GM12878 (cell line): ENCODE measurements at regions not wholly inside any gene's neighbourhood (a gene's known extent, or its start where the extent isn't known, plus 50 kb on each side); places are given as distances from the start of the nearest gene placed in this dataset.

Source experiments
- ATAC-seq: fragments of 200-7000 bp; cut with Tn5 transposase; 3 replicates; pipeline ENCODE4 v1.9.1; 2020; ENCODE audit warnings: mild to moderate bottlenecking, moderate library complexity
- BruUV-seq: library from RNA; stranded (reverse); fragments of 400-500 nt; replicated peaks from 2 replicates; lab custom pipeline; 2021; lab: Mats Ljungman, UMichigan
- CTCF ChIA-PET: fragments of 300-600 bp; sonication (Branson Sonifier 250); formaldehyde crosslinking; extraction: SDS; loops from one replicate; lab custom pipeline; 2021; ENCODE audit warnings: inconsistent platforms; lab: Yijun Ruan, JAX
- POLR2A ChIA-PET: fragments of 350-600 bp; formaldehyde crosslinking; extraction: SDS; loops from one replicate; lab custom pipeline; 2021; ENCODE audit warnings: inconsistent platforms; lab: Charles Lee
- RAD21 ChIA-PET: fragments of 300-600 bp; sonication (Branson Sonifier 250); formaldehyde crosslinking; loops from one replicate; lab custom pipeline; 2023; ENCODE audit warnings: antibody characterized with exemption; ENCODE audit not compliant: unreplicated experiment; lab: Charles Lee
- SMC1A ChIA-PET: fragments of 300-600 bp; sonication (Branson Sonifier 250); formaldehyde crosslinking; loops from one replicate; lab custom pipeline; 2023; ENCODE audit not compliant: unreplicated experiment, uncharacterized antibody; lab: Charles Lee
- DNase-seq: peaks from one replicate; pipeline ENCODE4 v3.0.0-alpha.2; 2011; ENCODE audit warnings: low read depth, low spot score
- FAIRE-seq: peaks from 3 replicates; lab custom pipeline; 2011; peaks lifted over from hg19 to GRCh38; lab: Jason Lieb, UNC
- H2AFZ ChIP-seq: 2 replicates; pipeline ENCODE4 v1.6.0; 2011; ENCODE audit warnings: low read depth, low read length, control low read depth; ENCODE audit not compliant: control insufficient read depth
- H3K27ac ChIP-seq: 2 replicates; pipeline ENCODE4 v1.5.1; 2011; ENCODE audit warnings: control low read depth; ENCODE audit not compliant: control insufficient read depth, insufficient read depth
- H3K27me3 ChIP-seq, 2 experiments: replicated peaks in 1 of 2; 2 replicates each; pipeline versions ENCODE4 v1.6.0 to v1.6.1; 2011; ENCODE audit warnings: low read length in 1 of 2; ENCODE audit not compliant: control insufficient read depth in 2 of 2, insufficient read depth in 2 of 2
- H3K36me3 ChIP-seq, 2 experiments: 2 replicates each; pipeline ENCODE4 v1.5.1; 2011; ENCODE audit warnings: low read length in 1 of 2; ENCODE audit not compliant: control insufficient read depth in 2 of 2, insufficient read depth in 2 of 2
- H3K4me1 ChIP-seq: 2 replicates; pipeline ENCODE4 v1.6.1; 2011; ENCODE audit warnings: mild to moderate bottlenecking, low read length, moderate library complexity, mixed read lengths; ENCODE audit not compliant: control insufficient read depth, insufficient read depth
- H3K4me2 ChIP-seq: 2 replicates; pipeline ENCODE4 v1.6.0; 2011; ENCODE audit warnings: control low read depth; ENCODE audit not compliant: control insufficient read depth, insufficient read depth
- H3K4me3 ChIP-seq: fragments of 200-600 bp; sonication (generic); 2 replicates; pipeline ENCODE4 v1.5.1; 2016
- H3K79me2 ChIP-seq: 2 replicates; pipeline ENCODE4 v1.6.0; 2011; ENCODE audit warnings: low read length; ENCODE audit not compliant: control insufficient read depth, insufficient read depth
- H3K9ac ChIP-seq: 2 replicates; pipeline ENCODE4 v1.8.0; 2011; ENCODE audit warnings: low read length, control low read depth, mixed read lengths; ENCODE audit not compliant: control insufficient read depth, insufficient read depth
- H3K9me3 ChIP-seq: replicated peaks from 3 replicates; pipeline ENCODE4 v1.5.1; 2011; ENCODE audit warnings: mild to moderate bottlenecking, low read length; ENCODE audit not compliant: control insufficient read depth, insufficient read depth
- H4K20me1 ChIP-seq: 2 replicates; pipeline ENCODE4 v1.6.0; 2011; ENCODE audit not compliant: control insufficient read depth, insufficient read depth
- EGR1 ChIP-seq, 2 experiments: IDR thresholded peaks; 1 replicate in 1 of 2; 2 replicates in 1 of 2; pipeline ENCODE4 v1.6.1; 2011 to 2012; ENCODE audit warnings: low read depth in 2 of 2, low read length in 2 of 2, borderline replicate concordance in 1 of 2, mild to moderate bottlenecking in 1 of 2, moderate library complexity in 1 of 2
- FOXK2 ChIP-seq: fragments of 450-650 bp; IDR thresholded peaks from 2 replicates; pipeline ENCODE4 v1.6.1; 2017; ENCODE audit warnings: mild to moderate bottlenecking, moderate library complexity
- IKZF2 ChIP-seq, 2 experiments: fragments of 450-650 bp; IDR thresholded peaks; 2 replicates each; pipeline ENCODE4 v1.6.1; 2017; ENCODE audit warnings: mild to moderate bottlenecking in 2 of 2, moderate library complexity in 2 of 2
- IRF4 ChIP-seq: IDR thresholded peaks from 2 replicates; pipeline ENCODE4 v1.6.1; 2011; ENCODE audit warnings: low read depth, low read length
- KAT2A ChIP-seq: conservative IDR thresholded peaks from 2 replicates; pipeline ENCODE4 v1.6.1; 2011; ENCODE audit warnings: low read depth, low read length; ENCODE audit not compliant: control insufficient read depth
- MTA2 ChIP-seq: fragments of 450-650 bp; IDR thresholded peaks from 2 replicates; pipeline ENCODE4 v1.6.1; 2016; ENCODE audit warnings: low read depth, mild to moderate bottlenecking, moderate library complexity
- MYB ChIP-seq: fragments of 150-350 bp; IDR thresholded peaks from 2 replicates; pipeline ENCODE4 v1.6.1; 2014; ENCODE audit warnings: mild to moderate bottlenecking, low read depth, low read length, borderline replicate concordance
- NR2C1 ChIP-seq: fragments of 450-650 bp; IDR thresholded peaks from 2 replicates; pipeline ENCODE4 v1.6.1; 2017; ENCODE audit warnings: antibody characterized with exemption, mild to moderate bottlenecking, moderate library complexity
- RCOR1 ChIP-seq: conservative IDR thresholded peaks from 2 replicates; pipeline ENCODE4 v1.6.1; 2012; ENCODE audit warnings: low read depth, low read length, improper control_type of control experiment
- RUNX3 ChIP-seq: IDR thresholded peaks from 2 replicates; pipeline ENCODE4 v1.6.1; 2012; ENCODE audit warnings: low read length, inconsistent platforms
- SIN3A ChIP-seq: IDR thresholded peaks from 2 replicates; pipeline ENCODE4 v1.6.1; 2012; ENCODE audit warnings: low read depth, low read length, improper control_type of control experiment
- SKIL ChIP-seq: fragments of 450-650 bp; IDR thresholded peaks from 2 replicates; pipeline ENCODE4 v1.6.1; 2017; ENCODE audit warnings: mild to moderate bottlenecking, low read depth, inconsistent platforms; ENCODE audit not compliant: poor library complexity, severe bottlenecking
- SPI1 ChIP-seq: IDR thresholded peaks from 2 replicates; pipeline ENCODE4 v1.6.1; 2011; ENCODE audit warnings: low read depth, mild to moderate bottlenecking, low read length, moderate library complexity, borderline replicate concordance; ENCODE audit not compliant: insufficient read depth
- SREBF2 ChIP-seq: IDR thresholded peaks from 2 replicates; pipeline ENCODE4 v1.6.1; 2012; ENCODE audit warnings: mild to moderate bottlenecking, low read length
- SUPT20H ChIP-seq: IDR thresholded peaks from 2 replicates; pipeline ENCODE4 v1.6.1; 2011; ENCODE audit warnings: low read depth, mild to moderate bottlenecking, low read length, moderate library complexity, borderline replicate concordance; ENCODE audit not compliant: control insufficient read depth
- ZNF622 ChIP-seq: fragments of 450-650 bp; IDR thresholded peaks from 2 replicates; pipeline ENCODE4 v1.6.1; 2017; ENCODE audit warnings: mild to moderate bottlenecking, inconsistent platforms
- WGBS: methylation state at CpG from one replicate; pipeline ENCODE4 v1.1.6; 2016; ENCODE audit warnings: low lambda C conversion rate; ENCODE audit not compliant: insufficient replicate concordance, insufficient coverage; ENCODE audit errors: missing lambda C conversion rate; 5-methylcytosine and 5-hydroxymethylcytosine counted together
- in situ Hi-C: fragments of 300-500 bp; cut with MboI; formaldehyde crosslinking; loops from 9 replicates; pipeline ENCODE4 v1.14.3; 2018; ENCODE audit warnings: mixed read lengths
- intact Hi-C: fragments of 100-400 bp; cut with micrococcal nuclease; formaldehyde crosslinking; loops from one replicate; pipeline ENCODE4 v1.14.2; 2022; ENCODE audit not compliant: unreplicated experiment
- TF ChIP-seq, protein P1 (sequence below): fragments of 450-650 bp; IDR thresholded peaks from 2 replicates; pipeline ENCODE4 v1.6.1; 2017; ENCODE audit warnings: mild to moderate bottlenecking, moderate library complexity

- FAIRE-seq (no peak), ATAC-seq (peak; percentile 63), DNase-seq (no peak)
- ChIA-PET CTCF (interaction anchor here (0.6 to 5.7 kb wide), 3 partner anchors 42 to 156 kb away, joined by 3 to 33 read pairs (median 31); no protein-coding TSS in a partner anchor), SMC1A (interaction anchor here (1.1 to 9.9 kb wide), 4 partner anchors 30 to 52 kb away, joined by 4 to 64 read pairs (median 8); no protein-coding TSS in a partner anchor), POLR2A (interaction anchor here (1.8 kb wide), 1 partner anchor 42 kb away, joined by 5 read pairs; no protein-coding TSS in a partner anchor), RAD21 (interaction anchor here (0.7 to 3.0 kb wide), 6 partner anchors 10 to 57 kb away, joined by 3 to 20 read pairs (median 4); no protein-coding TSS in a partner anchor)
- no peak overlapping the region for H3K4me3 ChIP-seq
- H3K79me2 ChIP-seq: no peaks in the 10 kb centered on the region
- in situ Hi-C loops (no loop called here), intact Hi-C loops (loop anchor here (5.0 kb wide), 1 partner anchor 44 kb away; no protein-coding TSS in a partner anchor)
- no peak overlapping the region for H3K27ac ChIP-seq
- H3K4me1 ChIP-seq: peaks cover 16% of the 10 kb centered on the region
- H3K9me3 ChIP-seq: no peaks in the 10 kb centered on the region
- BruUV-seq: no TSS peak
- WGBS: 24% methylated on average over 7 of the region's 7 CpGs
- no peaks in the 10 kb centered on the region for H3K36me3 ChIP-seq
- H4K20me1 ChIP-seq: no peaks in the 10 kb centered on the region
- H3K27me3 ChIP-seq: no peaks in the 10 kb centered on the region
- H3K4me2 ChIP-seq: peak overlapping the region; percentile 51; the same call in 1 of the 2 replicates
- no peak overlapping the region for H3K9ac ChIP-seq
- H2AFZ ChIP-seq: peak overlapping the region; percentile 72
- no peak for TF ChIP-seq SKIL
- no peak for TF ChIP-seq FOXK2
- peak; percentile 13; the same call in 1 of the 2 replicates for TF ChIP-seq RUNX3
- TF ChIP-seq NR2C1: no peak
- TF ChIP-seq IKZF2 (IDR thresholded peaks at IDR 0.05): peak in 1 of 2 experiments; percentile 14; a peak in 3 of 4 replicates
- no peak for TF ChIP-seq SIN3A
- no peak for TF ChIP-seq RCOR1
- no peak for TF ChIP-seq KAT2A
- no peak for TF ChIP-seq IRF4
- TF ChIP-seq MYB: no peak
- TF ChIP-seq SPI1: 0 out of 2 replicates have a peak, but pooled peaks have one; percentile 36
- TF ChIP-seq SUPT20H: no peak
- TF ChIP-seq SREBF2: no peak
- TF ChIP-seq MTA2: 0 out of 2 replicates have a peak, but pooled peaks have one; percentile 10
- TF ChIP-seq EGR1 (IDR thresholded peaks at IDR 0.05; ENCODE audit: borderline replicate concordance in 1 of 2, low read depth in 2 of 2, low read length in 2 of 2): no peak
- TF ChIP-seq, protein P1, sequence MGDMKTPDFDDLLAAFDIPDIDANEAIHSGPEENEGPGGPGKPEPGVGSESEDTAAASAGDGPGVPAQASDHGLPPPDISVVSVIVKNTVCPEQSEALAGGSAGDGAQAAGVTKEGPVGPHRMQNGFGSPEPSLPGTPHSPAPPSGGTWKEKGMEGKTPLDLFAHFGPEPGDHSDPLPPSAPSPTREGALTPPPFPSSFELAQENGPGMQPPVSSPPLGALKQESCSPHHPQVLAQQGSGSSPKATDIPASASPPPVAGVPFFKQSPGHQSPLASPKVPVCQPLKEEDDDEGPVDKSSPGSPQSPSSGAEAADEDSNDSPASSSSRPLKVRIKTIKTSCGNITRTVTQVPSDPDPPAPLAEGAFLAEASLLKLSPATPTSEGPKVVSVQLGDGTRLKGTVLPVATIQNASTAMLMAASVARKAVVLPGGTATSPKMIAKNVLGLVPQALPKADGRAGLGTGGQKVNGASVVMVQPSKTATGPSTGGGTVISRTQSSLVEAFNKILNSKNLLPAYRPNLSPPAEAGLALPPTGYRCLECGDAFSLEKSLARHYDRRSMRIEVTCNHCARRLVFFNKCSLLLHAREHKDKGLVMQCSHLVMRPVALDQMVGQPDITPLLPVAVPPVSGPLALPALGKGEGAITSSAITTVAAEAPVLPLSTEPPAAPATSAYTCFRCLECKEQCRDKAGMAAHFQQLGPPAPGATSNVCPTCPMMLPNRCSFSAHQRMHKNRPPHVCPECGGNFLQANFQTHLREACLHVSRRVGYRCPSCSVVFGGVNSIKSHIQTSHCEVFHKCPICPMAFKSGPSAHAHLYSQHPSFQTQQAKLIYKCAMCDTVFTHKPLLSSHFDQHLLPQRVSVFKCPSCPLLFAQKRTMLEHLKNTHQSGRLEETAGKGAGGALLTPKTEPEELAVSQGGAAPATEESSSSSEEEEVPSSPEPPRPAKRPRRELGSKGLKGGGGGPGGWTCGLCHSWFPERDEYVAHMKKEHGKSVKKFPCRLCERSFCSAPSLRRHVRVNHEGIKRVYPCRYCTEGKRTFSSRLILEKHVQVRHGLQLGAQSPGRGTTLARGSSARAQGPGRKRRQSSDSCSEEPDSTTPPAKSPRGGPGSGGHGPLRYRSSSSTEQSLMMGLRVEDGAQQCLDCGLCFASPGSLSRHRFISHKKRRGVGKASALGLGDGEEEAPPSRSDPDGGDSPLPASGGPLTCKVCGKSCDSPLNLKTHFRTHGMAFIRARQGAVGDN: no peak
- no peak for TF ChIP-seq ZNF622
These were observed 66.1 kb upstream of the C1QTNF9B start for GRCh38 chr13:23963184-23963931.
